HG02840 (cell line): ENCODE measurements at regions not wholly inside any gene's neighbourhood (a gene's known extent, or its start where the extent isn't known, plus 50 kb on each side); places are given as distances from the start of the nearest gene placed in this dataset.

Experiments
- ATAC-seq: cut with Tn5 transposase; IDR thresholded peaks from one replicate; pipeline ENCODE4 v1.9.1; 2021; ENCODE audit warnings: mild to moderate bottlenecking, moderate library complexity, moderate number of reproducible peaks; ENCODE audit not compliant: unreplicated experiment, low FRiP score

DNA sequence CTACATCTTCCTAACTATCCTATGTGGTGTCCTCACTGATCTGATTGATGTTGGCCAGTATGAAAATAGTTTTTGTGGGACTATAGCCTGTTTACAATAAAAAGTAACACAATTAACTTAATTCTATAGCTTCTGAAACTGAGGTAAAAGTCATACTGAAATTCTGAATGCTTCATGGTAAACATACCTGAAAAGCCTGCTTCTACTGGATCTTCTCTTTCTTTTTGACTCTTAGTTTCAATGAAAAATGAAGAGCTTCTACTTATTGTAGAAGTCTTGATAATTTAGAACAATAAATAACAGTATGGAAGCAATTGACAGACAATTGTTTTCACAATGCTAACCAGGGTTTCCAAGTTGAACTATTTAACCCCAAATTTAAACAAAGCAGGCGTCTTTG is 383.9 kb upstream of the MMS22L start:
- ATAC-seq, result no peak

DNA sequence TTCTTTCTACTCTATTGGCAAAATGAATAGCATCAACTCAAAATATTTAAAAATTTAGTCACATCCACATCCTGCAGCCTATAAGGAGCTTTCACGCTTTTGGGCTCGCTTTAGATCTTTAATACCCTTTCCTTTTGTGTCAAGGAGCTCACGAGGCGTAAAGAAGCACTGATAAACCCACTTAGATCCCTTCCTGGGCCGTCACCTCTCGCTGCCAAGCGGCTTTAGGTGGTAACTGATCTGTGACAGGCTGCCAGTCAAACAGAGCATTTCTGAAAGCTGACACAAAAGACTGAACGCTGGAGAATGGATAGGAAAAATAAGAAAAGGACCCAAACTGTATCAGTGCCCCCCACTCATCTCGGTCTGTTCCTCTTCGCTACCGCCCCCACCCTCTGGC is 385.7 kb upstream of the MMS22L start:
- ATAC-seq, result peak; percentile 44

DNA sequence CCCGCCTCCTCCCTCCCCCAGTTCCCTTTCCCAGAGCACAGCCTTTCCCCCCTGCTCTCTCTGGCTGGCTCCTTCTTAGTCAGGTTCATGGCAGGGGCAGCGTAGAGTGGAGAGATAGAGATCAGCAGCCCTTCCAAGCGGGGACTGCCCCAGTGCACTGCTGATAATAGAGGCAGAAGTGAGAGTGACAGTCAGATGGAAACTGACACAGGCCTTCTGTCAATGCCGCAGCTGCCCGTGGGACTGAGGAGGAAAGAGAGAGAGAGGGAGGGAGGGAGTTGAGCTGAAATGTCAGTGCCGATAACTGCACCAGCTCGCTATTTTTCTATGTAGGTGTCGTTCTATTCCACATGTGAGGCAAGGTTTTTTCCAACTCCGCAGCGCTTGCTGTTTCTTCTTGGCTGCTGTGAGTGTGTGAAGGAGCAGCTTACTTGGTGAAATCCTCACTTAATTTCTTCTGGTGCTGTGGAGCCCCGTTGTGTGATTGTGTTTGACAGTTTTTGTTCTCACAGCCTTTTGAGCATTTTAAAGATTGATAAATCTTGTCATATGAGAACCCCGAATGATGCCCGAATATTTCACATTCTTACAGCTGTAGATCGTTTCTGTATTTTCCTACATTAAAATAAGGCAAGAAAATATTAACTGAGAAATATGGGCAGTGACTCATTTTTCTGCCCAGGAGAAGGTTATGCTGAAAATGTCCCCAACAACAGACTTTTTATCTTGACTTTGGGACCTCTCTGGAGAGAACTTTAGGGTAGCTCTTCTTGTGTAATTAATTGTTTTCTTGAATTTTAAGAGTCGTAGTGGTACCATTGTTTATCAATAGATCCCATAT is 386.4 kb upstream of the MMS22L start:
- peak; percentile 100 for ATAC-seq

DNA sequence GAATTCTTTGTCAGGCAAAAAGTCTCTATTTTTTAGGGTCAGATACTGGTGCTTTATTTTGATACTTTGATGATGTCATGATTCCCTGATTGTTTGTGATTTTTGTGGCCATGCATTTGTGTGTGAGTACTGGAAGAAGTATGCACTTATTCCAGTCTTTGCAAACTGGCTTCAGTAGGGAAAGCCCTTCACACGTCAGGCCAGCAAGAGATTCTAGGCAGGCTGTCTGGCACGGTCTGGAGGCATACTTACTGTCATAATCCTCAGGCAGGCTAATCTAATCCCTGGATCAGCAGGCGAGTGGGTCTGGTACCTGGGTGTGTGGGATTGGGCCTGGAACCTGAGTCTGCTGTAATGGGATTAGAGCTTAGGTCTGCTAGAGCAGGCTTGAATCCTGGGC is 391.8 kb upstream of the MMS22L start:
- no peak for ATAC-seq

DNA sequence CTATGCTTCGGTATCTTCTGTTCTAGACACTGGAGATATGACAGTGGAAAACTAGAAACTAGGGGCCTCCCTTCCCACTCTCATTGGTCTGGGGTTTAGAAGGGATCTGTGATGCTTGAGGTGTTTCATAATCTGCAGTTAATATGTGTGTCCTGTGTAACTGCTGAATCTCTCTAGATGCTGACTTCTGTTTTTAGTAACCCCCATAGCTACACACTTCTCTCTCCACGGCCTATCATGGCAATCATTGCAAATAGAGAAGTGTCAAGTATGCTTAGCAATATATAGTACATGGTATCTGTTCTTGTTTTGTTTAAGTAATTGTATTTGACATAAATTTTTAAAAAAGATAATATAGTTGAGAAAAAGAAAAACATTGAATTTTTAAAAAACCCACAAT is 394.6 kb upstream of the MMS22L start:
- no peak for ATAC-seq

DNA sequence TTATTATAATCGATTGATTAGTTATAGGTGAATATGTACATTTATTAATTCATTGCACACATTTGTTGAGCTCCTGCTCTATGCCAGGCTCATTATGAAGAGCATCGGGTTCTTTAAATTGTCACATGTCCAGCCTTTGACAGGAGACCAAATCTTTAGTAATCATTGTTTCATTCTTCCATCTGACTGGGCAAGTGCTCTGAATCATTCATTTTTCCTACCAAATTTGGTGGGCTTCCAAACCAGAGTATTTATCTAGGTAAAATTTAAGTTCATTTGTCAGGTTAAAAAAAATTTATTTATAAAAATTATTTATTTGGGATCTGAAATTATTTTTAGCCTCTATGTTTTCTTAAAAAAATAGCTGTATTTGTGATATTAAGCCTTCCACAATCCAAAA is 404.9 kb upstream of the MMS22L start:
- no peak for ATAC-seq

DNA sequence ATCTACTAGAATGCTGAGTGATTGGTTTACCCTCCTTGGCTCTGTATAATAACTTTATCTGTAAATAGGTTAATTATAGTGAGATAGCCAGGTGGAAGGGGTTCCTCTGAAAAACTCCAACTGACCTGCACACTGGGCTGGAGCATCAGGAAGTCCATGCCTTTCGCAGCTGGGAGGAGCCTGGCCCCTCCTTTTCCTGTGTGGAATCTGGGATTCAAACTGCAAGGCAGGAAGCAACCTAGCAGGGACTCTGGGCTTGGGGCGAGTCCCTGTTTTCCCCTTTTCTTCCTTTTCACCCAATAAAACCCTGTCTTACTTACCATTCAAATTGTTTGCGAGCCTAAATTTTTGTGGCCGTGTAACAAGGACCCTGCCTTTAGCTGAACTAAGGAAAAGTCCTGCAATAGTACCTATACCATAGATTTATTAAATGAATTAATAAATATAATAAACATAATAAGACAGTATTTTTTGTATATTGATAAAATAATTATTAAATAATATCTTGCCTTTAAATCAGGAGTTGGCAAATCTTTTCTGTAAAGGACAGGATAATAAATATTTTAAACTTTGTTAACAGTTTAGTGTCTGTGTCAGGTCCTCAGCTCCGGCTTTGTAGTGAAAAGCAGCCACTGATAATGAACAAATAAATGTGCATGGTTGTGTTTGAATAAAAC is 406.2 kb upstream of the MMS22L start:
- no peak for ATAC-seq

DNA sequence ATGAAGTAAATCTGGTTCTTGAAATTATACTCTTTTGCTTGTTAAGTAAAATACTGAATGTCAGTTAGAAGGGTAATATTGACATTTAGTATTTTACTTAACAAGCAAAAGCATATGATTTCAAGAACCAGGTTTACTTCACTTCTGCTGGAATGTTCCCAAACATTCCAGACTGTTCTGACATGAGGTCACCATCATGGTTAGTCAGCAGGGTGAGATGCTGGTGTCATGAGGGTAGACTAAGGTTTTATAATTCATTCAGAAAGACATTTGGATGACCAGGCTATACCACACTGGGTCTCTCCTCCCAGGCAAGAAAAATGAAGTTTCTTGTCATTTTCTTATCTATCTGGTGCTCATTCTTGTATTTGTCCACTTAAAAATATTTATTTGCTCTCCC is 414.4 kb upstream of the MMS22L start:
- no peak for ATAC-seq

DNA sequence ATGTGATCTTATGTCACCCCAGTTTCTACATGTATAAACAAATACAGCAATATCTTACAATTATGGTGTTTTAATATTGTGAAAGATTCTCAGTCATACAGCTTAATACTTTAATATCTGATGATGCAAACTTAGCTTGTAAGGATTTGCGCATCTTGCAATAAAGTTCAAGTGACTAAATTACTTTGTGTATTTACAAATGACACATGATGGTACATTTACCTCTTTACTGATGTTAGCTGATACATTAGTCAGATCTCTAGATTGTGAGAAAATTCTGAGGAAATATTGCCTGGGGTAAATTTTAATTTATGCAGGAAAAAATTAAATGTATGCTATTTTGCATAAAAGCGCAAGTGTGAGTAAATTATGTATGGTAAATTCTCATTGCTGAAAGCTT is 418.8 kb upstream of the MMS22L start:
- ATAC-seq, result no peak

DNA sequence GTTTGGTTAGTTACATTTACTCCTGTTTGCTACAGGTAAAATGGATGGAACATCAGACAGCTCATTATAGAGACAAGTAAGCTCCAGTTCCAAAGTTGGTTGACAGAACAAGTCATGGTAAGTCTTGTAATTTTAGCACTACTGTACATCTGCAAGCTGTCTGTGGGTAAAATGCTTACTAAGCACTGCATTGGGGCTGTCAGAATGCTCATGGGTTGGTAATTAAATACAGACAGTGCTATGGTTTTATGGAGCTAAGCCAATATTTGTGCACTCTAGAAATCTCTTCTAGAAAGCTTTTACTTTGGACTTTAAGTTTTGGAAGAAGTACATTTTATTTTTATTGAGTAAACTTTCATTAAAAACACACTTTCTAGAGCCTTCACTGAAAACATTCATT is 419.2 kb upstream of the MMS22L start:
- no peak for ATAC-seq

DNA sequence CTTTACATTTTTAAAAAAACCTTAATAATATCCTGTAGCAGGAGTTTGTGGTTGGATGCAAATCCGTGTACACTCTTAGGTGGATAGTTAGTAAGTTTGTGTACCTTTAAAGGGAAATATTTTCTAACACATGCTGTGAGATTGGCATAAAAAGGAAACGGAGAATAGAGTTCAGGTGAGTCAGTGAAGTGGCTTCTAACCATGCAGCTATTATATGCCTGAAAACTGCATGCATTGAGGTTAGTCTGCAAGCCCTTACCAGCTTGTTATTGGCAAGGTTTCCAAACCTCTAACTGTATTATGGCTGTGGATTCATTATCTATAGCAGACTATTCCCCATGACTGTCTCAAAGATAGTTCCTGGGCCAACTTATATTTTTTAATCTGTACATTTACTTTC is 420.6 kb upstream of the MMS22L start:
- ATAC-seq, result no peak

DNA sequence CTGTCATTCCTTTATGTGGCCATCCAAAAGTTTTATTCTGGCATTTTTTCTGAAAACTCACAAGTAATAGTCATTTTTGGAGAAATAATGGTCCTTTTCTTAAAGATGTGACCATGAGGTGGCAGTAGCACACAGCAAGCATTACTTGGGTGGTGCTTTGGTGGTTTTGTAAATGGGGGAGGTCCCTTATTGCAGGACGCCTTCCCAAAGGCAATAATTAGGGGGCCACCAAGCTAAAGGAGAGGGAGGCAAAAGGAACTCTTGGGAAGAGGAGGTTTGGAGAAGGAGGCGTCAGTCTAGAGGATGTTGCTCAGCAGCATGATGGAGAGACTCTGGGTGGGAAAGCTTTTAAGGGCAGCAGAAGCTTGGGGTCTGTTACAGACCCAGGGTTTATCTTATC is 422.6 kb upstream of the MMS22L start:
- ATAC-seq, result no peak

DNA sequence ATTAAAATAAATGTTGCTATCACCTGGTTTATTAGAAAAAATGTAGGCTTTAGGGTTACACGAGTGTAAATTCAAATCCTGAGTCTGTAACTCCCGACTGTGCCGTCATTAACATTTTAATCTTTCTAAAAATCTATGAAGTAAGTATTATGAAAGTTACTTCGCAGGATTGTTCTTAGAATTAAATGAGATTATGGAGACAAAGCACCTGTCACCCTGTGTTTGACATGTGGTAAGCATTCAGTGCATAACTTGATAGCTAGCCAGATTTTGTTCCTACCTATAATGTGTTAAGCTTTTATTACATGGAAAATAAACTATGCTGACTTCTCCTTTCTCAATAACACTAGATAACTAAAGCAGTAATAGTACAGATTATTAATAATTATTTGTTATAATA is 429.7 kb upstream of the MMS22L start:
- ATAC-seq, result no peak

DNA sequence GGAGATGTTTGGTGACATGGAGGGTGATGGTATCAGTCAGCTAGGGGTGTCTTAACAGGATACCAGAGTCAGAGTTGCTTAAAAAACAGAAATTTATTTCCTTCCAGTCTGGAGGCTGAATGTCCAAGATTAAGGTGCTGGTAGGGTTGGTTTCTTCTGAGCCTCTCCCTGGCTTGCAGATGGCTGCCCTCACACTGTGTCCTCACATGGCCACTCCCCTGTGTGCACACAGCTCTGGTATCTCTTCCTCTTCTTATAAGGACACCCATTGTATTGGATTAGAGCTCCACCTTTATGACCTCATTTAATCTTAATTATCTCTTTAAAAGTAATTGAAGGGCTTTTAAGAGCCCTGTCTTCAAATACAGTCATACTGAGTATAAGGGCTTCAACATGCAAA is 431.8 kb upstream of the MMS22L start:
- no peak for ATAC-seq

DNA sequence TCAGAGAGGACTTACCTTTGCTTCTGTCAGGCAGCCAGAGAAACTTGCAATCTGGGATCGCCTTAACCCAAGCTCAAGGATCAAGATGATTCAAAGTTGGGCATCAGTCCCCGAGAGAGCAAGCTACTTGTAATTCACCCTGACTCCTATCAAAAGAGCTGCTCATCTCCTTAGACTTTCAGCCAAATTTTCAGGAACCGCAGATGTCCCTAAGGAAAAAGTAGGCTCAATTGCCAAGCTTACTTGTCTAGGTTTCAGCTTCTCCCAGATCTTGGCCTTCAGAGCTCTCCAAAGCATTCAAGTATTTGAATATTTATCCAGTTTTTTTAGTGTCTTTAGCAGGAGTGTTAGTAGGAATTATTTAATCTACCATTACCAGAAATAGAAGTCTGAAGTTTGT is 434.1 kb upstream of the MMS22L start:
- ATAC-seq, result no peak

DNA sequence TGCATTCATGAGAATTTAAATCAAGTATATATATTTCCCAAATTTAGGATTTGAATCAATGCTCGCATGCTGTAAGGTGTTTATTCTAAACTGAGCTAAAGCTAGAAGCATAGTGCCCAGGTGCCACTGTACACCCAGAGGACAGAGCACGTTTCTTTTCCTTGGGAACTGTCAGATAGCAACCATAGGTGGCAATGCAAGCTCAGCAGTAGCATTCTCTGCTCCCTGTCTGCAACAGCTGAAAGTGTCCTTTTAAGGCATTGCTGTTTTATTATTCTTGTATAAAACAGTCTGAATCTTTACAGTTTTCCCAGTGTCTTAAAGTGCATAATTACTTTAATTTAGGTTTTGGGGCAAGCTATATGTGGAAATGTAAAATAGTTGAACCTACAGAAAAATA is 443.4 kb upstream of the MMS22L start:
- ATAC-seq, result no peak

DNA sequence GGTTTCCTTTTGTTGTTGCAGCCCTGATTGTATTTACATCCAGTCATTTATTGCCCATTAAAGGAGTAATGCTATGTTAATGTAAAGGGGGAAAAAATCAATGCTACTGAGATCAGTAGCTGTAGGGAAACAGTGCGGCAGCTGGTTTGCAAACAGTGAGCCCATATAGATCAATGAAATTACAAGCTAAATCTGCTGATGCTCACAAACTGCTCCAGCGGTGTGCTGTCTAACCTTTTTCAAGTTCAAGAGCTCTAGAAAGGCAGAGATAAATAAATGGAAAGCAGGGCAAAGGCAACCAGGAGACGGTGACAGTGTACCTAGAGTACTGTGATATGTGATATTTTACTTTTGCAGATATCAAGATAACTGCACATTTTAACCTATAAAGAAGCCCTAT is 449.0 kb upstream of the MMS22L start:
- no peak for ATAC-seq

DNA sequence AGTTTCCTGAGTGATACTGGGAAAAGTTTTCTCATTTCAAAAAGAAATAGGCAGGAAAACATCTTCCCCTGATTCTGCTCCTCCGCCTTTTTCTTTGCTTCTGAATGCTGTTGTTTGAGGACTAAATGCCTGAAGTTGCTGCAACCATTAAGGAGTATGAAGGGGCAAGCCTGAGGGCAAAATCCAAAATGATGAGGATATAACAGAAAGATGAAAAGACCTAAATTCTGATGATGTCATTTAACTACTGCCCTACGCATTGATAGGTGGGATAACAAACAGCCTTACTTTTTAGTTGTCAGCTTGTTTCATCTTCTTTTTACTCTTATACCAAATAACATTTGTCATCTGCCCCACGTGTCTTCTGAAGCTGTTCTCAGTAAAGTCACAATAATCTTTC is 474.6 kb upstream of the MMS22L start:
- ATAC-seq, result no peak

DNA sequence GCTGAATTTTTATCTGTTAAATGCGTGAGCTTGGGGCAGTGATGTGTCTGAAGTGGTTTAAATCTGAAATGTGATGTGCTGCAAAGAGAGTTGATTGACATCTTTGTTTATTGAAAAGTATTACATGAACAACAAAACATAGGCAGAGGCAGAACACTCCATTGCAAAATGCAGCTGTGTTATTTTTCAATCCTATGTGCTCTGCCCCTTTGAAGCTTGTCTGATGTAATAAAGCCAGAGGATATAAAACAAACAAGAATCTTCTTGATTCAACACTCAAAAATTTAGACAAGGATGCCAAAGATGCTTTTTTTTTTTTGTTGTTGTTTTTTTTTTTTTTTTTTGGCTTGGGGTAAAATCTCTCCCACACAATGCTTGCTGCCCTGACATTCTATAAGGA is 482.4 kb upstream of the MMS22L start:
- no peak for ATAC-seq

DNA sequence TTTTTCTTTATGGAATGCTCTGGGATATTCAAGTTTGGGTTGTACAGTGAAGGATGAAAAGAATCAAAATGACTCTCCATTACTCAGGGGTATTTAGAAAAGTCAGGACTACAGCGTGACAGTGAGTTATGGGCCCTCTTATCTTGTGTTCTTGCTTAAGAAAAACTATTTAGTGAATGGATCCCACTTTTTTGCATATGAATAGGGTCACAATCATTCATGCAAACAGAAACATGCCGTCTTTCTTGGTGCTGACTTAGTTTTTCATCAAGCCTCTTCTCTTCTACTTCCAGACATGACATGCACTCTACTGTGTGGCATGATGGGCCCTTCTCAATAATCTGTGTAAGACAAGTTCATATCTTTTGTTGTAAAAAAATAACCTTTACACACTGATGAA is 488.4 kb upstream of the MMS22L start:
- ATAC-seq, result no peak

DNA sequence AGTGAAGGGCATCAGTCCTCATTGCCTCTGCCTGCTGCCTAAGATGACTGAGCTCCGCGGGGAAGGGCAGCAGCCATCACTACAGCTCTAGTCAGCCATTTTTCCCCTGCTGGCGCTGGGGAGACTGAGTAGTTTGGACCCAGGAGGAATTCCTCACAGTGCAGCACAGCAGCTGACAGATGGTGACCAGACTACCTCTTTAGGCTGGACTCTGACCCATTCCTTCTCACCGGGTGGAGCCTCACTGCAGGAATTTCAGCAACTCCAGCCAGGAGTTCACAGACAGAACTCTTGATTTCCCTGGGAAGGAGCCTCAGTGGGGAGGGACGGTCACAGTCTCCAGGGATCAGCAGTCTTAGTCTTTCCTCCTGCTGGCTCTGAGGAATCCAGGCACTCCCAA is 492.0 kb upstream of the MMS22L start:
- no peak for ATAC-seq
